ENCODE measurements at regions not wholly inside any gene's neighbourhood (a gene's known extent, or its start where the extent isn't known, plus 50 kb on each side); places are given as distances from the start of the nearest gene placed in this dataset.

DNA sequence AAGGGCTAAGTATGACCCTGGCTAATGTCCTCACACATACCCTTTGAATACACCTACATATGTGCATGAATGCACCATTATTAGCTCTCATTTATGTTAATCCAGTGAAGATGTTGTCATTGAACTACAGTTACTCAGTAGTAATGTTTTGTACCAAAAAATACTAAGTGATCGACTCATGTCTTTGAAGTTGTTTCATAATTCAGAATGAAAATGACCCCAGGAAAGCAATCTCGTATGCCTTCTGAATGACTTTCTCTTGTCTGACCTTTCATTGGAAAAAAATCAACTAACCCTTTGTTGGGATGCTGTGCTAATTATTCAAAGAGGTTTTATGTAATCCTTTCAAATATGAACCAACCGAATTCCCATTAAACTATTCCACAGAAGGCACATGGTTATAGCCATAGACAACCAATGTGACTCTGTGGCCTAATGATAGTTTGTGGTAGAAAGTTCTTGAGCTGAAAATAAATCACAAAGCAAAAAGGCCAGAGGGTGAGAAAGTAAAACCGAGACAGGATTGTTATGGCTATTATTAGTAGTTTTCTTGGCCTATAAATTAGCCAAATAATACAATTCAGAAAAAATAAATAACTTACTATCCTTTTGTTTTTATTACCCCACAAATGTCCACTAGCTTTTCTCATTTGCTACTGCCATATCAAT is 86.8 kb upstream of the STARD13 start:
- no peak for DNase-seq (ENCODE audit: low spot score)

- no peak for DNase-seq (ENCODE audit: low spot score)
These were observed 88.1 kb upstream of the STARD13 start for GRCh38 chr13:33373624-33374023.

DNA sequence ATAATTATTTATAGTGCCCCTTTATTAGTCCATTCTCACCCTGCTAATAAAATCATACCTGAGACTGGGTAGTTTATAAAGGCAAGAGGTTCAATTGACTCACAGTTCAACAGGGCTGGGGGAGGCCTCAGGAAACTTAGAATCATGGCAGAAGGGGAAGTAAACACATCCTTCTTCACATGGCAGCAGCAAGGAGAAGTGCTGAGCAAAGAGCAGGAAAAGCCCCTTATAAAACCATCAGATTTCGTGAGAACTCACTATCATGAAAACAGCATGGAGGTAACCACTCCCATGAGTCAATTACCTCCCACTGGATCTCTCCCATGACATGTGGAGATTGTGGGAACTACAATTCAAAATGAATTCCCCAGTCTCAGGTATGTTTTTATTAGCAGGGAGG is 89.9 kb upstream of the STARD13 start:
- DNase-seq (ENCODE audit: low spot score), result no peak

- no peak for DNase-seq (ENCODE audit: low spot score)
These were observed 90.7 kb upstream of the STARD13 start for GRCh38 chr13:33376212-33376611.

GRCh38 chr13:33377411-33377810 is 91.9 kb upstream of the STARD13 start:
- DNase-seq (ENCODE audit: low spot score), result no peak

GRCh38 chr13:33377825-33378224 is 92.3 kb upstream of the STARD13 start:
- DNase-seq (ENCODE audit: low spot score), result no peak

DNA sequence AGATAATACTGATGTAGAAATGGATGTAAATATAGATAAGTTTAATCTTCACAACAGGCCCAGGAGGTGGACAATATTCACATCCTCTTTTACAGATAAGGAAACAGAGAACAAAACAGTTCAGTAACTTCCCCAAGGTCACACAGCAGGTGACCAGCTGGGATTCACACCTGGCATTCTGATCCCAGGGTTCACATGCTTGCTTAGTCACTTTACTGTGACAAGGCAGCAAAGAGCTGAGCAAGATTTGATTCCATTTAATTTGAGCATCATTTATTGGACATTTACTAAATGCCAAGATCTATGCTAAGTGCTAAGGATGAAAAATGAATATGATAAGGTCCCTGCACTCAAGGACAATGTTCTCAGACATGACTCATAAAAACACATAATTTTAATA is 94.1 kb upstream of the STARD13 start:
- no peak for DNase-seq (ENCODE audit: low spot score)

GRCh38 chr13:33380487-33381079 is 95.0 kb upstream of the STARD13 start:
- no peak for DNase-seq (ENCODE audit: low spot score)

GRCh38 chr13:33381180-33381579 is 95.6 kb upstream of the STARD13 start:
- no peak for DNase-seq (ENCODE audit: low spot score)

DNA sequence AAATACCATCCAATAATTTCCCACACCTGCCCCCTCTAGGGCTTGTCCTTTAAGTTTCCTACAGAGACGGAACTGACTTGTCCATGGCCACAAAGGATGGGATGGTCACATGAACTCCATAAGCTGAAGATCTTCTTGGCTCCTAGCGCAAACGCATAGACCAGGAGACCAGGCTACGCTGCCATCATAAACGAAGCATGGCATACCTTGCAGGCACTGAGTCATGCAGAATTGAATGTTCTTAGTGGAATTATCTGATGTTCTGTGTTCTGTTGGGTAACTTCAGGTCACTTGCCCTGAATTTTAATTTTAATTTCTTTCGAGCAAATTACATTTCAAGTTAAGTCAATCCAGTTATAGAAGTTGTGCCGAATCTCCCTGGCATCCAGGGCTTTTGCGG is 96.4 kb upstream of the STARD13 start:
- DNase-seq (ENCODE audit: low spot score), result no peak

- DNase-seq (ENCODE audit: low spot score), result no peak
These were observed 98.4 kb upstream of the STARD13 start for GRCh38 chr13:33383724-33384577.

GRCh38 chr13:33388286-33388998 is 102.9 kb upstream of the STARD13 start:
- no peak for DNase-seq (ENCODE audit: low spot score)

DNA sequence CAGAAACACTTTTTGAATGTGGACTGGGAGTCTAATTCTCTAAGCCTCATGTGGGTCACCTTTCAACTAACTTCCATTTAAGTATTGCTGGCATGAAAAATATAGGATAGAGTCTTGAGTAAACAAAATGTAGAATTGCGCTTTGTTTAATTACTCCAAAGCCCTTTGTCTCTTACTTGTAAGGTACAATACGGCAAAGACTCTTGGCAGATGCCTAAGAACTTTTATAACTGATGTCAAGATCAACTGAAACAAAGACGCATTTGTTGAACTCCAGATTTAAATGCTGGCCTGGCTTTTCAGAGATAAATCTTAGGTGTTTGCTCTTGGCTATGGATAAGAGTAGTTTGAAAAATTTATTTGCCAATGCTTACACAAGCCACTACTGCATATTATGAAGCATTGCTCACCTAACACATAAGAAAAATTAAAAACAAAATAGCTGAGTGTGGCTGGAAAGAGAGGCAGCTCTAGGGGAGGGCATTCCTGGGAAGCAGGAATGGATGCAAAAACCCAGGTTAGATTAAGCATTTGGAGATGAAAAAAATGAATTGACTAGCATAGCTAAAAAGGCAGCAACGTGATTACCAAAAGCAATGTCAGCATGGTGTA is 107.3 kb upstream of the STARD13 start:
- no peak for DNase-seq (ENCODE audit: low spot score)

GRCh38 chr13:33394294-33394932 is 108.9 kb upstream of the STARD13 start:
- DNase-seq (ENCODE audit: low spot score), result no peak

GRCh38 chr13:33401238-33401637 is 115.7 kb upstream of the STARD13 start:
- DNase-seq (ENCODE audit: low spot score), result no peak

DNA sequence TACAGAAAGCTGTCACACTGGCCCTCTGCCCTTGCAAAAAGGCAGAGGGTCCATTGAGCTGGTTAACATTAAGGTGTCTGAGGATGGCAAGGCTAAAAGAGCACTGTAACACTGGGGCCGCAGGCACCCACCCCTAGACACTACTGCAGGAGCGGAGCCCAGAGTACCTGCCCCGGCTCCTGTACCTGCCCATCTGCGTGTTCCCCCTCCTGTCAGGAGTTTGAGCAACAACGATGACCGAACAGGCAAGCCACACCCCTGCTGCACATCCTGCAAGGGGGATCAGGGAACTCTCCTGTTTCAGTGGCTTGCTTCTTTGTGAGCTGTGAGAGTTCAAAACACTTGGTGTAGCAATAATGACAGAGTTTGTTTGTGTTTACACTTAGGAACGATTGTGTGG is 117.4 kb upstream of the STARD13 start:
- no peak for DNase-seq (ENCODE audit: low spot score)

DNA sequence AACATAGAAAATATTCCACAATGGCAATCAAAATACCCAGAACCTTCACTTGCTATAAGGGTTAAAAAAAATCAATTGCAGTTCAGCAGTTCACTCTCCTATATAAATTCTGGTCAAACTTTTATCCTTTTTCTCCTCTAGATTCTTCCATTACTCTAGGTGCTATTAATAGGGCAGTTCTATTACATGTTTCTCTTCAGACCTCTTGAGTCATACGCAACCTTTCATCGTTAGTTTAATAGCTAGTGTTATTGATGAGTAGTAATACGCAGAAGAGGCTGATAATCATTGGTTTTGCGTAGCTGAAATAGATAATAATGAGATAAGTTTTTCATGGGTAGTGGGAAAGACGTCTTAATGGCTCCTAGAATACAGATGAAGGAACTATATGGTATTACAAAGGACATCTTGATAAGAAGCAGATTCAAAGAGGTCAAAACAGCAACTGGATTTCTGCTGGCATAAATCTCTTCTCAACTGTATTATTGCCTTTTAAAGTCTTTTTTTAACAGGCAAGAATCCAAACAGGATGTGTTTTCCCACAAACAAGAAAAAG is 118.3 kb upstream of the STARD13 start:
- no peak for DNase-seq (ENCODE audit: low spot score)

DNA sequence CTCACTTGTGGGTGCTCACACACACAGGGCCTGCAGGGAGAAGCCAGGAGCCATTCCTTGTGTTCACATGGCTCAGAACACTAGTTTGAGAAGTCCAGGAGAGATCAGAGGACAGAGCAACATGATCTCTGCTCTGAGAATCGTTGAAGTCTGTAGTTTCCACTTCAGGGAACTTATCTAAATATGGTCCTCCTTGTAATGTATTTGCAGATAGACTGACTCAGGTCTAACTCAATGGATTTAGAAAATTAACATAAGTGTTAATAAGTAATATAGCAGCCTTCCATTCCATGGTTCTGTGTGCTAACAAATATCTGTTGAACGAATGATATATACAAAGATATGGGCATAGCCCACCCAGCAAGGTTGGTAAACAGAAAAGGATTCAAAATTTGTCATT is 119.8 kb upstream of the STARD13 start:
- DNase-seq (ENCODE audit: low spot score), result no peak

DNA sequence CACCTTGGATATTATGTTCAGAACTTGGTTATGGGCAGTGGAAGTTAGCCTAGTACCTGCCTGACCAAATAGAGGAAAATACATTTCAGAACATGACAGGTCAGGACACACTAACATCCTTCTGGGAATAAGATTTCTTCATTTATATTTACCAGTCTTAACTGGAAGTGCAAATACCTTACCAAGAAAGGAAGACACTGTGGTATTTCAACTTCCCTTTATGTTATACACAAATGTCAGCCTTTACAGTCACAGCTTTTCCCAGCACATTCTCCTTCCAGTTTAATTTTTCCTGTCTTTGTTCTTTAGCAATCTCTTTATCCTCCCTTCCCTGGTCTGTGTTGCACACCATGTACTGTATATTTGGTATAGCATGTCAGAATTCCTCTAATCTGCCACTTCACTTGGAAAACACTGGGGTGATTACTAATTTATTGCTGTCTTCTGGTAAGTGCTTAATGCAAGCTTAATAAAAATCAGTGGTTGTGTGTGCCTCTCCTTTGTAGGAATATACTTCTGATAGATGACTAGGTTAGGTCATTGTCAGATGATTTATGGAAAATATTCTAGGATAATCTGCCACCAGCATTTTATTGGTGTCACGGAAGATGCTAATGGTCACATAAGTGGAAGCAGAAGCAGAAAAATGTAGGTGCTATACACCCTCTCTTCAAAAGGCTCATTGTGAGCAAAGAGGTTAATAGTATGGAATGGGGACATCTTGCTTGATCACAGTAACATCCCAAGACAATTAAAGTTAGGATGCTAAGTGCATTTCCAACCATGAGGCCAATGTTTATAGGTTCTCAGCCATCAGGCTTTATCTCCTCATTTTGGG is 124.3 kb upstream of the STARD13 start:
- DNase-seq (ENCODE audit: low spot score), result no peak

- DNase-seq (ENCODE audit: low spot score), result no peak
These were observed 125.1 kb upstream of the STARD13 start for GRCh38 chr13:33410619-33411018.

Data from RKO (cell line).